OCI-LY7 (cell line): ENCODE measurements at regions not wholly inside any gene's neighbourhood (a gene's known extent, or its start where the extent isn't known, plus 50 kb on each side); places are given as distances from the start of the nearest gene placed in this dataset.

ENCODE experiments used
- BruUV-seq: library from RNA; stranded (reverse); fragments of 400-500 nt; replicated peaks from 2 replicates; lab custom pipeline; 2021; lab: Mats Ljungman, UMichigan
- CTCF ChIA-PET: fragments of 300-600 bp; sonication (Branson Sonifier 250); formaldehyde crosslinking; loops from one replicate; lab custom pipeline; 2022; ENCODE audit warnings: antibody characterized with exemption; ENCODE audit not compliant: unreplicated experiment; lab: Charles Lee
- POLR2A ChIA-PET: fragments of 300-600 bp; sonication (Branson Sonifier 250); formaldehyde crosslinking; loops from one replicate; lab custom pipeline; 2022; ENCODE audit warnings: antibody characterized with exemption; lab: Charles Lee
- DNase-seq: peaks from one replicate; pipeline ENCODE4 v3.0.0-alpha.2; 2015; ENCODE audit warnings: low spot score
- H2AFZ ChIP-seq: fragments of 200-600 bp; sonication (generic), shearing (Covaris generic); 2 replicates; pipeline ENCODE4 v1.6.1; 2014; ENCODE audit warnings: mild to moderate bottlenecking, antibody characterized with exemption, low read length, moderate library complexity
- H3K27ac ChIP-seq: fragments of 200-600 bp; sonication (generic); 2 replicates; pipeline ENCODE4 v1.5.1; 2014; ENCODE audit warnings: mixed run types, low read depth, mild to moderate bottlenecking, moderate library complexity, low read length, inconsistent platforms; ENCODE audit not compliant: poor library complexity, severe bottlenecking
- H3K36me3 ChIP-seq: fragments of 200-600 bp; sonication (generic); 2 replicates; pipeline ENCODE4 v1.6.1; 2014; ENCODE audit warnings: mild to moderate bottlenecking, antibody characterized with exemption, low read length, moderate library complexity, mixed read lengths; ENCODE audit not compliant: insufficient read depth
- H3K4me1 ChIP-seq: fragments of 200-600 bp; sonication (generic); 2 replicates; pipeline ENCODE4 v1.5.1; 2014; ENCODE audit warnings: mild to moderate bottlenecking, low read length; ENCODE audit not compliant: insufficient read depth, poor library complexity, severe bottlenecking
- H3K4me2 ChIP-seq: fragments of 200-600 bp; sonication (generic); 2 replicates; pipeline ENCODE4 v1.6.1; 2014; ENCODE audit warnings: mild to moderate bottlenecking, low read length
- H3K4me3 ChIP-seq: fragments of 200-600 bp; sonication (generic); 2 replicates; pipeline ENCODE4 v1.5.1; 2014; ENCODE audit warnings: mild to moderate bottlenecking, low read depth, low read length; ENCODE audit not compliant: poor library complexity, severe bottlenecking
- H3K79me2 ChIP-seq: fragments of 200-600 bp; sonication (generic); 2 replicates; pipeline ENCODE4 v1.6.1; 2016; ENCODE audit warnings: low read depth, mild to moderate bottlenecking, low read length, moderate library complexity, mixed read lengths; ENCODE audit not compliant: insufficient read depth
- H3K9me2 ChIP-seq: fragments of 200-600 bp; sonication (generic); 2 replicates; pipeline ENCODE4 v1.6.1; 2016; ENCODE audit warnings: mild to moderate bottlenecking, low read length, mixed read lengths; ENCODE audit not compliant: insufficient read depth
- H3K9me3 ChIP-seq: fragments of 200-600 bp; sonication (generic); 2 replicates; pipeline ENCODE4 v1.6.1; 2014; ENCODE audit warnings: mild to moderate bottlenecking, mixed run types, low read length, mixed read lengths
- H4K20me1 ChIP-seq: fragments of 200-600 bp; sonication (generic); 2 replicates; pipeline ENCODE4 v1.6.1; 2014; ENCODE audit warnings: mild to moderate bottlenecking, antibody characterized with exemption, low read length, moderate library complexity, mixed read lengths; ENCODE audit not compliant: insufficient read depth
- EZH2phosphoT487 ChIP-seq: fragments of 200-600 bp; sonication (generic); IDR thresholded peaks from 2 replicates; pipeline ENCODE4 v1.6.1; 2018; ENCODE audit warnings: low read depth, borderline replicate concordance, mild to moderate bottlenecking, mixed run types, antibody characterized with exemption, low read length, moderate library complexity, mixed read lengths
- intact Hi-C: fragments of 100-400 bp; cut with micrococcal nuclease; formaldehyde crosslinking; loops from one replicate; pipeline ENCODE4 v1.10.0; 2022; ENCODE audit not compliant: unreplicated experiment
- TF ChIP-seq, protein P1 (sequence below): fragments of 200-600 bp; sonication (generic); conservative IDR thresholded peaks from 2 replicates; pipeline ENCODE4 v1.5.1; 2014; ENCODE audit warnings: mild to moderate bottlenecking, antibody characterized with exemption, low read length, moderate library complexity, mixed read lengths

DNA sequence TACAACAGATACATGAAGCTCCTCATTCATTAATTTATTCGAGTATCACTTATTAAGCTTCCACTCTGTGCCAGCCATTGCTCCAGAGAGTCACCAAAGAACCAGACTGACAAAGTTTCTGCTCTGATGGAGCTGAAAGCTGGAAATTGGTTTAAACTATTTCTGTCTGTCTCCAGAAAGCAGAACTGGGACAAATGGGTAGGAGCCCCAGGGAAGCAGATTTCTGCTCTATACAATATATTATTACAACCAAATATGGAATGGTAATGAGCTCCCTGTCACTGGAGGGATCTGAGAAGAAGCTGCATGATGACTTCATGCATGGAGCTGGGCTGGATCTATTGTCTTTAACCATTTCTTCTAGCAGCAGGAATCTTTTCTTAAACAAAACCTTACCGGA, 165.4 kb upstream of the ADO start:
- H3K4me2 ChIP-seq, result peak overlapping the region; percentile 75; the same call in 1 of the 2 replicates
- H3K9me2 ChIP-seq, result no peaks in the 10 kb centered on the region
- H2AFZ ChIP-seq, result peak overlapping the region; percentile 81; the same call in 1 of the 2 replicates
- H4K20me1 ChIP-seq, result no peaks in the 10 kb centered on the region
- CTCF ChIA-PET, result interaction anchor here (1.0 to 3.1 kb wide), 2 partner anchors 9 to 12 kb away, joined by 3 to 15 read pairs; no protein-coding TSS in a partner anchor
- peaks cover 73% of the 10 kb centered on the region for H3K4me1 ChIP-seq
- intact Hi-C loops, result loop anchor here (10.0 kb wide), 1 partner anchor 626 kb away; no protein-coding TSS in a partner anchor
- H3K4me3 ChIP-seq, result no peak overlapping the region
- H3K79me2 ChIP-seq, result no peaks in the 10 kb centered on the region
- POLR2A ChIA-PET, result interaction anchor here (0.8 to 4.9 kb wide), 14 partner anchors 11 to 177 kb away, joined by 3 to 80 read pairs (median 4); partner anchors contain the start of genes ADO and EGR2
- no peak for TF ChIP-seq EZH2phosphoT487
- TF ChIP-seq, protein P1, sequence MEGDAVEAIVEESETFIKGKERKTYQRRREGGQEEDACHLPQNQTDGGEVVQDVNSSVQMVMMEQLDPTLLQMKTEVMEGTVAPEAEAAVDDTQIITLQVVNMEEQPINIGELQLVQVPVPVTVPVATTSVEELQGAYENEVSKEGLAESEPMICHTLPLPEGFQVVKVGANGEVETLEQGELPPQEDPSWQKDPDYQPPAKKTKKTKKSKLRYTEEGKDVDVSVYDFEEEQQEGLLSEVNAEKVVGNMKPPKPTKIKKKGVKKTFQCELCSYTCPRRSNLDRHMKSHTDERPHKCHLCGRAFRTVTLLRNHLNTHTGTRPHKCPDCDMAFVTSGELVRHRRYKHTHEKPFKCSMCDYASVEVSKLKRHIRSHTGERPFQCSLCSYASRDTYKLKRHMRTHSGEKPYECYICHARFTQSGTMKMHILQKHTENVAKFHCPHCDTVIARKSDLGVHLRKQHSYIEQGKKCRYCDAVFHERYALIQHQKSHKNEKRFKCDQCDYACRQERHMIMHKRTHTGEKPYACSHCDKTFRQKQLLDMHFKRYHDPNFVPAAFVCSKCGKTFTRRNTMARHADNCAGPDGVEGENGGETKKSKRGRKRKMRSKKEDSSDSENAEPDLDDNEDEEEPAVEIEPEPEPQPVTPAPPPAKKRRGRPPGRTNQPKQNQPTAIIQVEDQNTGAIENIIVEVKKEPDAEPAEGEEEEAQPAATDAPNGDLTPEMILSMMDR, result no peak
- no peak for DNase-seq
- H3K9me3 ChIP-seq, result no peaks in the 10 kb centered on the region
- no peaks in the 10 kb centered on the region for H3K36me3 ChIP-seq
- BruUV-seq, result no TSS peak
- H3K27ac ChIP-seq, result peak overlapping the region; percentile 90

DNA sequence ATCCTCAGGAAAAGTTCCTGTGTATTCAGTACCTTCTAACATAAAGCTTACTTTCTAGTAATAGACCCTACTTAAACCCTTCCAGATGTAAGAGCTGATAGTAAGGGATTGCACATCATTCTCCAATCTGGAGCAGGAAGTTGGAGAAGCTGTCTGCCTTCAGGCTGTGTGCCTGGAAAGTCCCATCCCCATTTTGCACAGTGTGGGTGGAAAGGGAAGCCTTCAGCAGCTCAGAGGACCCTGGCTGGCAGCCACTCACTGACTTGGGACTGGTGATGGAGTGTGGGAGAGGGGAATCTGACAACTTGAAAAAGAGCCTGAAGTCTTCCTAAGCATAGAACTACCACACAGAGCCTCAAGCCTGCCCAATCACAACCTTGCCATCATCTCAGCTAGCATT, 164.1 kb upstream of the ADO start:
- Histone ChIP-seq H2AFZ (peak overlapping the region; percentile 7; the same call in 1 of the 2 replicates), H3K79me2 (no peaks in the 10 kb centered on the region), H3K4me2 (no peak overlapping the region), H3K27ac (no peak overlapping the region), H3K9me3 (no peaks in the 10 kb centered on the region), H3K9me2 (no peaks in the 10 kb centered on the region), H4K20me1 (no peaks in the 10 kb centered on the region), H3K4me1 (peaks cover 60% of the 10 kb centered on the region), H3K4me3 (no peak overlapping the region), H3K36me3 (no peaks in the 10 kb centered on the region)
- TF ChIP-seq, protein P1, result no peak
- TF ChIP-seq EZH2phosphoT487, result no peak
- no peak for DNase-seq
- ChIA-PET POLR2A (interaction anchor here (0.6 to 4.9 kb wide), 7 partner anchors 10 to 348 kb away, joined by 3 to 80 read pairs (median 5); partner anchors contain the start of genes ADO and EGR2), CTCF (no interaction called here)
- intact Hi-C loops, result no loop called here
- BruUV-seq, result no TSS peak
